ENCODE measurements at regions not wholly inside any gene's neighbourhood (a gene's known extent, or its start where the extent isn't known, plus 50 kb on each side); places are given as distances from the start of the nearest gene placed in this dataset.

GRCh38 chr5:120007598-120007997, 378.2 kb downstream of the FAM170A start:
- Histone ChIP-seq H2AFZ (no peak overlapping the region), H3K9ac (no peak overlapping the region), H3K4me3 (ENCODE audit: low read depth, low read length) (no peak overlapping the region), H3K27ac (no peak overlapping the region), H3K9me3 (ENCODE audit: control insufficient read depth, low read length) (no peaks in the 10 kb centered on the region), H3K4me2 (ENCODE audit: low read length) (no peak overlapping the region), H3K4me1 (no peaks in the 10 kb centered on the region), H3K36me3 (ENCODE audit: control insufficient read depth, insufficient read depth, low read length) (no peaks in the 10 kb centered on the region), H3K79me2 (no peaks in the 10 kb centered on the region), H3K27me3 (ENCODE audit: control insufficient read depth, insufficient read depth, low read length) (no peaks in the 10 kb centered on the region)
- TF ChIP-seq CTCF (IDR thresholded peaks at IDR 0.05): no peak

- Histone ChIP-seq H3K9me3 (ENCODE audit: control insufficient read depth, low read length) (no peaks in the 10 kb centered on the region), H2AFZ (no peak overlapping the region), H3K27me3 (ENCODE audit: control insufficient read depth, insufficient read depth, low read length) (no peaks in the 10 kb centered on the region), H3K27ac (no peak overlapping the region), H3K79me2 (no peaks in the 10 kb centered on the region), H3K36me3 (ENCODE audit: control insufficient read depth, insufficient read depth, low read length) (no peaks in the 10 kb centered on the region), H3K9ac (no peak overlapping the region), H3K4me1 (no peaks in the 10 kb centered on the region), H3K4me2 (ENCODE audit: low read length) (no peak overlapping the region), H3K4me3 (ENCODE audit: low read depth, low read length) (no peak overlapping the region)
- TF ChIP-seq CTCF (IDR thresholded peaks at IDR 0.05): no peak
Observed at GRCh38 chr5:120012431-120012830, 383.1 kb downstream of the FAM170A start.

GRCh38 chr5:120014535-120014934, 385.2 kb downstream of the FAM170A start:
- no peaks in the 10 kb centered on the region for H3K9me3 ChIP-seq (ENCODE audit: control insufficient read depth, low read length)
- no peak overlapping the region for H2AFZ ChIP-seq
- no peak for TF ChIP-seq CTCF (IDR thresholded peaks at IDR 0.05)
- no peak overlapping the region for H3K9ac ChIP-seq
- no peaks in the 10 kb centered on the region for H3K79me2 ChIP-seq
- no peak overlapping the region for H3K27ac ChIP-seq
- no peak overlapping the region for H3K4me2 ChIP-seq (ENCODE audit: low read length)
- no peaks in the 10 kb centered on the region for H3K36me3 ChIP-seq (ENCODE audit: control insufficient read depth, insufficient read depth, low read length)
- H3K27me3 ChIP-seq (ENCODE audit: control insufficient read depth, insufficient read depth, low read length): no peaks in the 10 kb centered on the region
- no peaks in the 10 kb centered on the region for H3K4me1 ChIP-seq
- no peak overlapping the region for H3K4me3 ChIP-seq (ENCODE audit: low read depth, low read length)

GRCh38 chr5:120016717-120017382, 387.5 kb downstream of the FAM170A start:
- Histone ChIP-seq H3K79me2 (no peaks in the 10 kb centered on the region), H3K27me3 (ENCODE audit: control insufficient read depth, insufficient read depth, low read length) (no peaks in the 10 kb centered on the region), H3K4me3 (ENCODE audit: low read depth, low read length) (no peak overlapping the region), H3K9me3 (ENCODE audit: control insufficient read depth, low read length) (no peaks in the 10 kb centered on the region), H3K4me2 (ENCODE audit: low read length) (no peak overlapping the region), H3K9ac (no peak overlapping the region), H2AFZ (no peak overlapping the region), H3K4me1 (no peaks in the 10 kb centered on the region), H3K27ac (no peak overlapping the region), H3K36me3 (ENCODE audit: control insufficient read depth, insufficient read depth, low read length) (no peaks in the 10 kb centered on the region)
- no peak for TF ChIP-seq CTCF (IDR thresholded peaks at IDR 0.05)

- no peak overlapping the region for H3K27ac ChIP-seq
- no peaks in the 10 kb centered on the region for H3K79me2 ChIP-seq
- no peaks in the 10 kb centered on the region for H3K27me3 ChIP-seq (ENCODE audit: control insufficient read depth, insufficient read depth, low read length)
- H3K4me2 ChIP-seq (ENCODE audit: low read length): no peak overlapping the region
- H3K9me3 ChIP-seq (ENCODE audit: control insufficient read depth, low read length): no peaks in the 10 kb centered on the region
- no peaks in the 10 kb centered on the region for H3K36me3 ChIP-seq (ENCODE audit: control insufficient read depth, insufficient read depth, low read length)
- no peak overlapping the region for H3K4me3 ChIP-seq (ENCODE audit: low read depth, low read length)
- H3K4me1 ChIP-seq: no peaks in the 10 kb centered on the region
- H2AFZ ChIP-seq: no peak overlapping the region
- no peak overlapping the region for H3K9ac ChIP-seq
- TF ChIP-seq CTCF (IDR thresholded peaks at IDR 0.05): no peak
Observed at GRCh38 chr5:120017513-120017912, 388.2 kb downstream of the FAM170A start.
